Stimulated activated CD8-positive, alpha-beta memory T cell treated with anti-CD3 and anti-CD28 coated beads, Interleukin-12 subunit alpha, Interleukin-12 subunit beta, amount 100 ng/mL, for 24 hours (primary cell): ENCODE measurements at regions not wholly inside any gene's neighbourhood (a gene's known extent, or its start where the extent isn't known, plus 50 kb on each side); places are given as distances from the start of the nearest gene placed in this dataset.

Source experiments
- DNase-seq: peaks from one replicate; pipeline ENCODE4 v3.0.0-alpha.2; 2020; ENCODE audit errors: extremely low read depth

DNA sequence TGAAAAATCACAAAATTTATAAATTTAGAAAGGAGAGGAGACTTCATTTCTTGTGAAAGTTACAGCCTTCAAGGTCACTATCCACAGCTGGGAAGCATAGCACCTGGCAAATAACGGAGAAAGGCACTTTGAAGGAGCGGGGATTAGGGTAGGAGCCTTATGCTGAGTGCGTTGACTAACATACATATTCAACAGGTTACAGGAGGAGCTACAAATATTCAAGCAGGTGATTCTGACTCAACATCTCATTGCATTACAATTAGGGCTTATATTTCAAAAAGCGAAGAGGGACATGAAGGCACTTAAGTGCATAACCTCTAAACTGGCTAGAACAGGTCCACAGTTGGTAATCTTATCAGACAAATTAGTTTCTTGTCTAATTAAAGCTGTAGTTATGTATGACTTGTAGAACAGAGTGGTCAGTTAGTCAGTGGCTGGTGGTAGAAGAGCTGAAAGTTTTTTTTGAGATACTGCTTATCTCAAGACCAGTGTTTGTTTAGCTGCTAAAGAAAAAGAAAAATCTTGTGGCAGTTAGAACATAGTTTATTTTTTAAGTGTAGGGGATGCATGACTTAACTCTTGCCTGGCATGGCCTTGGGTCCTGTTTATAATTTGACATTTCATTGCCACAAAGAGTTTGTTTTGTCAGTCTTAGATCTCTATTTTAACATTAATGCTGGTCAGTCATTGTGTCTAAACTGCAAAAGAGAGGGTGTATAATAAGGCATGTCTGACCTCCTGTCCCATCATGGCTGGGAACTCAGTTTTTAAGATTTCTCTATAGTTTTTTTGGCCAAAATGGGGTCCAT, 311.5 kb downstream of the DUSP10 start:
- DNase-seq = no peak

GRCh38 chr1:221431068-221431651, 310.7 kb downstream of the DUSP10 start:
- no peak for DNase-seq

- DNase-seq = no peak
Observed at GRCh38 chr1:221431961-221432360, 309.9 kb downstream of the DUSP10 start.

DNA sequence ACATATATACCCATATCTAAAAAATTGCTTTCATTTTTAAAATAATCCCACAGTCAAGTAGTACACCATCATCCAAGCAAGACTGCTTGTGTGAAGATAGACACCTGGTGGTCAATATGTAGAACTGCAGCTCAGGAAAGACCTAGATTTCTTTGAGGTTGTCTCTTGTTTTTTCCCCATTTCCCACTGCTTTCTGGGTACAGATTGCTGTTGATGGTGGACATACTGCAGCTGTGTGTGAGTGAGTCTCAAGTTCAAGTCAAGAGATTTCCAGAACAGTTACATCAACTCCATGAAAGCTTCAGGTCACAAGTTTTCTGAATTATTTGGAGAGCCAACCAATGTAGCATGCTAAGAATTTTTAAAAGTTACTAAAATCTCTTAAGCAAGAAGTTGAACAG, 306.4 kb downstream of the DUSP10 start:
- DNase-seq = no peak

GRCh38 chr1:221437171-221437570, 304.7 kb downstream of the DUSP10 start:
- DNase-seq = no peak

GRCh38 chr1:221437926-221438325, 304.0 kb downstream of the DUSP10 start:
- DNase-seq = no peak

DNA sequence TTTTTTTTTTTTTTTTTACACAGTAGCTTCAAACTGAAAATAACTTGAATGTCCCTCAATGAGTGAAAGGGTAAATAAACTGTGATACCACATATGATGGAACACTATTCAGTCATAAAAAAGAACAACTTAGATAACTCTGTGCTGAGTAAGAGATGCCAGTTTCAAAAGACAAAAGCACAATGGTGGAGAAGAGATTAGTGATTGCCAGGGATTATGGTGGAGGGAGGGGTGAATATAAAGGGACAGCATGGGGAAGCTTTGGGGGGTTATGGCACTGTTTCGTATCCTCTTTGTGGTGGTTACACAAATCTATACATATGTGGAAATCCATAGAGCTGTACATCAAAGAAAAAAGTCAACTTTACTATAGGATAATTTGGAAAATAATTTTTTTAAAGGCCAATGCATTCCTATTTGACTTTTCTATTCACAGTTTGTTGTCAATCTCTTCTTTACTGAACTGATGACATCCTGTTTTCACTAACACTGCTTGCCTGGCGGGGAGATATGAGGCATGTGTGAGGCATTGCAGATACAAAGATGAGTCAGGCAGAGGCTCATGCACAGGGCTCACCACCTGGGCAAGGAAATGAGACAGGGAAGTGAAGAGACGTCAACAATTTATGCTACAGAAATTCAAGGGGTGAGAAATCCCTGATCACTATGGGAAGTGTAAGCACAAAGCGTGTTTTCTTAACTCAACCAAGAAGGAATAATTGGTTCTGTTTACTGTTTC, 302.7 kb downstream of the DUSP10 start:
- peak; percentile 32 for DNase-seq

DNA sequence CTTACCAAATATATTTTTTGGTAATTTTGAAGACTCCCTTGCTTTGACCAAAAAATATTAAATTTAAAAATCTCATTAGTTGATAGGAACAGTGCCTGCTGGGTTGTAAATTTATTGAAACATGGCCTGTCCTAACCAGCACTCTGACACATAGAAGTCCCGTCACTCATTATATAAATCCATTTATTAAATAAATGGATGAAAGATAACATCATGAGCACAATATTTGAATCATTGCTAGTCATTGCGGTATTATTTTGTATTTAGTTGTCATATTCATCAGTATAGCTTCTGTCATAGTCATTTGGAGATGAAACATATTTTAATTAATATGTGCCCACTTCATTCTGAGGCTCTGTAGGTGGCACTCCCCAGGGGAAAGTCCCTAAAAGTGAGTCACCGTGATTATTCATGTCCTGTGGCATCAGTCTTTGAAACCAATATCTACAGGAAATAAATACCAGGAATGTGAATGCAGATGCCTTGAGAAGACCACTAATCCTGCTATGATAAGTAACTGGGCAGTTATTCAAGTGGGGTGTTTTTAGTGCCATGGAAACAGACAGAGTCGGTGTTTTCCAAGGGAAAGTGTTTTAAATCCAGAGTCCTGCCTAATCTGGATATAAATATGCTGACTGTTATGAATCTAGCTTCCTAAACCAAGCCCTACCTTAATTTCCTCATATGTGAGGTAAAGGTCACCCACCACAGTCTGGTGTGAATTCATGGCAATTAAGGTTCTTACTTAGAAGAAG, 302.0 kb downstream of the DUSP10 start:
- DNase-seq = peak; percentile 15

DNA sequence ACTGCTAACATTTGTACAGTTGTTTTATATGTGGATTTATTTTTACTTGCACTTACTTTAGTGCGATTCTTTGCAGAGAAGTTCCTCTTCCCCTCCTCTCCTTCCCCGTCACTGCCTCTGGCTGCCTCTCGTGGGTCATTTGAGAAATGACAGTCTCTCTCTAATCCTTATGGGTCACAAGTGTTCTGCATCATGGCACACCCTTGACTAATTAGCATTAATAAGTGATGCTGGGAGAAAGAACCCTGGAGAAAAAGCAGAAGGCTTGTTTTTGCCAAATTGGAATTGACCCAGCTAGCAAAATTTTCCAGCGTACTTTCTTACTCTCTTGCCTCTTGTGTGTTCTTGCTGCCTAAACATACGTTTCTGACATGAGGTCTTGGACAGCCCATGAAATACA, 301.2 kb downstream of the DUSP10 start:
- no peak for DNase-seq

- DNase-seq = no peak
Observed at GRCh38 chr1:221442056-221442455, 299.8 kb downstream of the DUSP10 start.

- DNase-seq = no peak
Observed at GRCh38 chr1:221444346-221444745, 297.5 kb downstream of the DUSP10 start.

- DNase-seq = no peak
Observed at GRCh38 chr1:221448585-221449175, 293.2 kb downstream of the DUSP10 start.

GRCh38 chr1:221449194-221449593, 292.7 kb downstream of the DUSP10 start:
- DNase-seq = no peak

DNA sequence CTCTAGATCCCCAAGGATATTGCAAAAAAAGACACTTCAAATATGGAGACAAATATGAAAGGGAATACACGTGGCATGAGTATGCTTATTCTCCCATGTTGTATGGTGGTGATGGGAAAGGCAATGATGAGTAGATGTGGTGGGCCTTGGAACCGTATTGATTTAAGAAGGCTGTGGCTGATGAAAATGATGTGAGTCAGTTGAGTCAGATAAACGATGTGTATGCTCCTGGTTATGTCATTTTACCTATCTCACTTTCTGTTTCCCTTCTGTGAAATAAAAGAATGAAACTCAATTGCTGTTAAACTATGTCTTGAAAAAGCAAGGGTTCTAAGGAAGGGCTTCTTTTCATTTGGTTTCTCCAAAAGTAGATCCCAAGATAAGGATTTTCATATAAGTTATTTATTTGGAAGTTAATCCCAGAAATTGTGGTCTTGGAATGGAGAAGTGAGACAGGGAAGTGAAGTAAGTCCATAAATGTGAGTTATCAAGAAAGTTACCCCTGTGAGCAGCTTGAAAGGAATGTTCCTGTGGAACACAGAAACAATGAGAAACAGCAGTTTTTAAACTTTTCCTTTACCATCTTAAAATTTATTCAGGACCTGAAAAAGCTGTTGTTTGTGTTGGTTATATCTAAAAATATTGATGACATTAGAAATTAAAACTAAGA, 292.0 kb downstream of the DUSP10 start:
- DNase-seq = no peak

DNA sequence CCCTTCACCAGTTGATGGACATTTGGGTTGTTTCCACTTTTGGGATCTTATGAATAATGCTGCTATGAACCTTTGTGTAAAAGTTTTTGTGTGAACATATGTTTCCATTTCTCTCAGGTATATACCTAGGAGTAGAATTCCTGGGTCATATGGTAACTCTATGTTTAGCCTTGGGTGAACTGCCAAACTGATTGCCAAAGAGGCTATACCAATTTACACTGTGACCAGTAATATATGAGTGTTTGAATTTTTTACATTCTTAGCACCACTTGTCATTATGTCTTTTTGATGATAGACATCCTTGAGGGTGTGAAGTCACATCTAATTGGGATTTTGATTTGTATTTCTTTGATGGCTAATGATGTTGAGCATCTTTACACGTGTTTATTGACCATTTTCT, 290.1 kb downstream of the DUSP10 start:
- DNase-seq = no peak

- DNase-seq = no peak
Observed at GRCh38 chr1:221454096-221454495, 287.8 kb downstream of the DUSP10 start.

DNA sequence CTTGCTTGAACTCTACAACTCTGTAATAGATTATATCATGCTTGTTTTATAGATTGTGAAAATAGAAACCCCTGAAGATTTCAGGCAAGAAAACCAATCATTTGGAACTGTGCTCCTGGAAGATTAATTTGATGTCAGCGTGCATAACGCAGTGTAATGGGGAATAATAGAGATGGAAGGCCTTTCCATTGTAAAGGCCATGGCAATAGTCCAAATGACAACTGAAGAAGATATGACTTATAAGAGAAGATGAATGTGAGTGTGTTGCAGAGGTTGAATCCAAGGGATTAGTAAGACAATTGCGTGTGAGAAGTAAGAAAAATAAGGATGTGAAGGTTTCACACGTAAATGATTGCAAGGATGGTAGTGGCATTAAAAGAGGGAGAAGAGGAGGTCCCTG, 285.0 kb downstream of the DUSP10 start:
- DNase-seq = no peak

DNA sequence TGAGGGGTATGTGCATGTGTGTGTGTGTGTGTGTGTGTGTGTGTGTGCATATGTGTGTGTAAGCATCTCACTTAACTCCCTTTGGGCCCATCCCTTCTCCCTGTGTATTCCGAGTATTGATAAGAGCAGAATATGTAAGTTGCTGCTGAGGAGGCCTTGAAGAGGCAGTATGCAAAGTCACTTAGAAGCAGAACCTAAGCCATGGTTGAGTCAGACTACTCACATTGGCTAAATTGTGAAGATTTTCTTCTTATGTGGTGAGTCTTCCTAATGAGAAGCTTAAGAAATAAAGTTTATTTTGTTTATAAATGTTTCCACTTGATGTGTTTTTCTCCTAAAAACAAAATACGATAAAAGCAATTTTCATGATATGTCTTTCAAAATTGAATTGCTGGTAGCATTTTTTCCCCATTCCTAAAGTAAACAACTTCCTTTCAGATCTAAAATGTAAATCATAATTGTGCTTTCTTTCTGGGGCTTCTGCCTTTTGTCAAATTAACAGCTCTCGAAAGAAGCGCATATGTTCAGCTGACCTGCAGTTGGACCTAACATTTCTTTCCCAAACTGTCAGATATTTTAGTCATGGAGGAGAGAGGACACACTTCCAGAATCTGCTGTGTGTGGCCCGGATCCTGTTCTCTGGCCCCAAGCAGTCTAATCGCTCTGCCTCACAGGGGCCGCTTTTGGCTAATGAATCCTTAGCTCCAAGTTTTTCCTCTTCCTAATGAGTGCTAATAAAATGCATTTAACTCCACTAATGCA, 284.0 kb downstream of the DUSP10 start:
- no peak for DNase-seq

- no peak for DNase-seq
Observed at GRCh38 chr1:221458447-221459156, 283.3 kb downstream of the DUSP10 start.

DNA sequence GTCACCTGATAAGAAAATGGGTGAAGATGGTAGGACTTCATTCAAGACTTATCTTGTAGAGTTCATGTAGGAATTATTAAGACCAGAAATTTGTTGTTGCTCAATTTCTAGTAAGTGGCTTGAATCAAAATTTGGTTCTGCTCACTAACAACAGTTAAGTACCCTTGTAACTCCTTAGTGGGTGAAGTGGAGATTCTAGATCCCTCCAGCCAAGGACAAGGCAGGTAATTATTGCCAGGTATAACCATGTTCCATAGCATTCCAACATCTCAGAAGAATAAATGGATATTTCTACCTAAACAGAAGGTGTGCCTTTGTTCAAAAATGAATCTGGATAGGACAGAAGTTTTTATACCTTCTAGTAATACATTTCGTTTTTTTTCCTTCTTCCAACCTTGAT, 282.3 kb downstream of the DUSP10 start:
- no peak for DNase-seq
